ENCODE measurements at regions not wholly inside any gene's neighbourhood (a gene's known extent, or its start where the extent isn't known, plus 50 kb on each side); places are given as distances from the start of the nearest gene placed in this dataset.

- Mint-ChIP-seq H3K36me3 (ENCODE audit: insufficient read depth, unreplicated experiment) (no peaks in the 10 kb centered on the region), H3K9me3 (ENCODE audit: unreplicated experiment) (no peaks in the 10 kb centered on the region), H3K27me3 (ENCODE audit: insufficient read depth, unreplicated experiment) (peaks cover 10% of the 10 kb centered on the region), H3K4me3 (ENCODE audit: unreplicated experiment) (no peak overlapping the region), H3K4me1 (ENCODE audit: low read depth, unreplicated experiment) (no peaks in the 10 kb centered on the region), H3K27ac (ENCODE audit: unreplicated experiment) (no peak overlapping the region)
- H3K36me3 ChIP-seq (ENCODE audit: control insufficient read depth, insufficient read depth, low read length) = no peaks in the 10 kb centered on the region
- H3K9me3 ChIP-seq = no peaks in the 10 kb centered on the region
- BruUV-seq (replicated peaks) = no TSS peak
- no peak for DNase-seq
- no peaks in the 10 kb centered on the region for H3K4me1 ChIP-seq
- POLR2A ChIA-PET = no interaction called here
- intact Hi-C loops (cut with micrococcal nuclease; ENCODE audit: unreplicated experiment) = no loop called here
- H3K27me3 ChIP-seq (replicated peaks; ENCODE audit: control insufficient read depth, insufficient read depth, low read length) = no peaks in the 10 kb centered on the region
- no peak for TF ChIP-seq CTCF (IDR thresholded peaks at IDR 0.05; ENCODE audit: insufficient read depth in 1 of 2, low read depth in 1 of 2, low read length in 1 of 2, severe bottlenecking in 1 of 2, unreplicated experiment in 1 of 2)
- CTCF ChIA-PET = no interaction called here
- H3K4me3 ChIP-seq (ENCODE audit: low read depth, low read length) = no peak overlapping the region
Observed at GRCh38 chr16:49095539-49095938, 186.1 kb downstream of the CBLN1 start.

- ChIA-PET POLR2A (no interaction called here), CTCF (no interaction called here)
- no peaks in the 10 kb centered on the region for H3K36me3 Mint-ChIP-seq (ENCODE audit: insufficient read depth, unreplicated experiment)
- no peaks in the 10 kb centered on the region for H3K4me1 ChIP-seq
- H3K9me3 ChIP-seq = no peaks in the 10 kb centered on the region
- H3K27ac Mint-ChIP-seq (ENCODE audit: unreplicated experiment) = no peak overlapping the region
- H3K36me3 ChIP-seq (ENCODE audit: control insufficient read depth, insufficient read depth, low read length) = no peaks in the 10 kb centered on the region
- H3K4me1 Mint-ChIP-seq (ENCODE audit: low read depth, unreplicated experiment) = no peaks in the 10 kb centered on the region
- H3K4me3 ChIP-seq (ENCODE audit: low read depth, low read length) = no peak overlapping the region
- no peak for DNase-seq
- no peaks in the 10 kb centered on the region for H3K27me3 ChIP-seq (replicated peaks; ENCODE audit: control insufficient read depth, insufficient read depth, low read length)
- TF ChIP-seq CTCF (IDR thresholded peaks at IDR 0.05; ENCODE audit: insufficient read depth in 1 of 2, low read depth in 1 of 2, low read length in 1 of 2, severe bottlenecking in 1 of 2, unreplicated experiment in 1 of 2) = no peak
- H3K9me3 Mint-ChIP-seq (ENCODE audit: unreplicated experiment) = no peaks in the 10 kb centered on the region
- H3K4me3 Mint-ChIP-seq (ENCODE audit: unreplicated experiment) = no peak overlapping the region
- H3K27me3 Mint-ChIP-seq (ENCODE audit: insufficient read depth, unreplicated experiment) = peaks cover 10% of the 10 kb centered on the region
- intact Hi-C loops (cut with micrococcal nuclease; ENCODE audit: unreplicated experiment) = no loop called here
- BruUV-seq (replicated peaks) = no TSS peak
Observed at GRCh38 chr16:49094471-49094870, 187.2 kb downstream of the CBLN1 start.

GRCh38 chr16:49093939-49094338, 187.7 kb downstream of the CBLN1 start:
- Mint-ChIP-seq H3K4me1 (ENCODE audit: low read depth, unreplicated experiment) (no peaks in the 10 kb centered on the region), H3K27ac (ENCODE audit: unreplicated experiment) (no peak overlapping the region), H3K36me3 (ENCODE audit: insufficient read depth, unreplicated experiment) (no peaks in the 10 kb centered on the region), H3K4me3 (ENCODE audit: unreplicated experiment) (no peak overlapping the region), H3K27me3 (ENCODE audit: insufficient read depth, unreplicated experiment) (peaks cover 10% of the 10 kb centered on the region), H3K9me3 (ENCODE audit: unreplicated experiment) (no peaks in the 10 kb centered on the region)
- H3K9me3 ChIP-seq = no peaks in the 10 kb centered on the region
- H3K27me3 ChIP-seq (replicated peaks; ENCODE audit: control insufficient read depth, insufficient read depth, low read length) = no peaks in the 10 kb centered on the region
- BruUV-seq (replicated peaks) = no TSS peak
- no peaks in the 10 kb centered on the region for H3K4me1 ChIP-seq
- TF ChIP-seq CTCF (IDR thresholded peaks at IDR 0.05; ENCODE audit: insufficient read depth in 1 of 2, low read depth in 1 of 2, low read length in 1 of 2, severe bottlenecking in 1 of 2, unreplicated experiment in 1 of 2) = no peak
- ChIA-PET POLR2A (no interaction called here), CTCF (no interaction called here)
- no peak overlapping the region for H3K4me3 ChIP-seq (ENCODE audit: low read depth, low read length)
- no peak for DNase-seq
- intact Hi-C loops (cut with micrococcal nuclease; ENCODE audit: unreplicated experiment) = no loop called here
- H3K36me3 ChIP-seq (ENCODE audit: control insufficient read depth, insufficient read depth, low read length) = no peaks in the 10 kb centered on the region

Measured in Caco-2 (cell line).